Posterior cingulate gyrus (tissue), 11 donors: ENCODE measurements at regions not wholly inside any gene's neighbourhood (a gene's known extent, or its start where the extent isn't known, plus 50 kb on each side); places are given as distances from the start of the nearest gene placed in this dataset.

Experiments
- DNase-seq, 10 donors: peaks; one replicate each; pipeline versions ENCODE4 v3.0.0 to v3.0.0-alpha.2; 2020 to 2021; ENCODE audit warnings: mixed read lengths in 3 of 10
- intact Hi-C: fragments of 100-400 bp; cut with DNase I; formaldehyde crosslinking; loops from one replicate; pipeline ENCODE4 v1.15.1; 2023

DNA sequence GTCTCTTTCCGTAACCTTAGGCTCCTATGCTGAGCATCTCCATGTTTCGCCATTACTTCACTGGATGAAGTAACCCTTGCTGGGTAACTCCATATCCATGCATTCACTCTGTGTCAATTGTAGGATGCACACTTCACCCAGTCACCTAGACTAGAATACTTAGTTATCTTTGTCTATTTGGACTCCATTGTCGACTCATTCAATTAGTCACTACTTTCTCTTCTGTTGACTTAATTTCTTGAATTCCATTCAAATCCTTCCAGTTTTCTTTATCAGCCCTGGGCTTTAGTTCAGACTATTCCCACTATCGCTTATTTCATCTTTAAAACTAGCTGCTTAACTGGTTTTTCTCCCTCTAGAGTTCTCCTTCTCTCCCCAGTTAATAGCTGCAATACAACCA, 111.3 kb upstream of the TNS3 start:
- no peak for DNase-seq
- intact Hi-C loops: no loop called here

DNA sequence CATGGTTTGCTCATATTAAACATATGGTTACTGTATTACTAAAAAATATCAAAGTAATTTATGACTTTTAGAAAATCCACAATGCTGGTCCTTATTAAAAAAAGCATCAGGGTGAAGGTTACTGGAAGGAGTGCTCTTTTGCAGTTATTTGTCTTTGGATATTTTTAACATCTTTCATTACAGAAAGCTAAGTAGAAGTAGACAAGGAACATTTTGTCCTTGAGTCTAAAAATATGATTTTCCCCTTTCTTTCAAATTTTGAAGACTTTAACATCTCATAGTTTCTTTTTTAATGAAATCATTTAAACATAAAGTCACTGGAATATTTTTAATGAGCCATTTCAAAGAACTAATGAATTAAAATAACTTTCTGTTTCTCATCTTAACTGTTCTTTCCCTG, 110.1 kb upstream of the TNS3 start:
- DNase-seq: no peak
- intact Hi-C loops: no loop called here

- DNase-seq: peak in 1 of 10 donors; percentile 52
- intact Hi-C loops: no loop called here
Measured at GRCh38 chr7:47690902-47691558, 109.1 kb upstream of the TNS3 start.

DNA sequence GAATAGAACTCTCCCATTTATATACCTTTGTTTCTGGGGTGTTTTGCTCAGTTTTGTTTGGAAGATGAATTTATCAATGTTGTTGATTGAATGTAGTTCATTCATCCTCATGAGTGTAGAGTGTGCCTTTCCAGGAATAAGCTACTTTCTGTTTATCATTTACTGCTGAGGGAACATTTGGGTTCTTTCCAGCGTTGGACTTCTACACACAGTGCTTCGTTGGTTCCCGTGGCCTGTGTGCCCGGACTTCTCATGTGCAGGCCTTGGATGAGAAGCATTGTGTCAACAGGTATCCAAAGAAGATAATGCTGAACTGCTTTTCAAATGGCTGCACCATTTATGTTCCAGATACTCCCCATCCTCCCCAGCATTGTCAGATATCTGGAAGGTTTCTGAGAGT, 107.6 kb upstream of the TNS3 start:
- DNase-seq: peak in 2 of 10 donors; percentile 7 to 66
- intact Hi-C loops: no loop called here

DNA sequence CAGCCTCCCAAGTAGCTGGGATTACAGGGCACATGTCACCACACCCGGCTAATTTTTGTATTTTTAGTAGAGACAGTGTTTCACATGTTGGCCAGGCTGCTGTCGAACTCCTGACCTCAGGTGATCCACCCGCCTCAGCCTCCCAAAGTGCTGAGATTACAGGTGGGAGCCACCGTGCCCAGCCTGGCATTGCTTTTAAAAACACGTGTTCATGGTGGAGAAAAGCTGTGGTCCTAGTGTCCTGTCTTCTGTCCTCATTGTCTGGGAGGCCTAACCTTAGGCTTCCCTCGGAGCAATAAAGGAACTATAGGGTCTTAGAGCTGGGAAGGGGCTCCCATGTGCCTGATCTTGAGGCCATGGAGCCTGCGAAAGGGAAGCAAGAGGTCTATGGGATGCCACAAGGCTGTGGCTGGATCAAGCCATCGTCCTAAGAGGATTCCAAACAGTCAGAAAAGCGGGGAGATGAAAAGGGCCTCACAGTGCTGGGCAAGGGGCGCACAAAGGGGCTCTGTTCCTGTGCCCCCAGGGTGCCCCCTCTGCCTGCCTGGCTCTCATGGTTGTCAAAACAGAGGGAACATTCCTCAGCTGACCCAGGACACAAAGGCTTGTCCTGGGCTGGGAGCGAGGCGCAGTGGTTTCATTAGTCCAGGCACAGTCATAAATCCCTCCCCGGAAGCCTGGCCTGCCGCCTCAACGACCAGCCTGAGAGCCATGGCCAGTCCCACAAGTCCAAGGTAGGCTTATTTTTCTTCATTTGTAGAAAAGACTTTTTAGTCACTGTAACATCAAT, 106.6 kb upstream of the TNS3 start:
- intact Hi-C loops: no loop called here
- DNase-seq: peak in 7 of 10 donors; percentile 11 to 79 (median 31)

- intact Hi-C loops: no loop called here
- peak in 1 of 10 donors; percentile 49 for DNase-seq
Measured at GRCh38 chr7:47685712-47686376, 103.9 kb upstream of the TNS3 start.

GRCh38 chr7:47685151-47685550, 103.2 kb upstream of the TNS3 start:
- DNase-seq: no peak
- intact Hi-C loops: no loop called here

- intact Hi-C loops: no loop called here
- DNase-seq: no peak
Measured at GRCh38 chr7:47684728-47685127, 102.8 kb upstream of the TNS3 start.

DNA sequence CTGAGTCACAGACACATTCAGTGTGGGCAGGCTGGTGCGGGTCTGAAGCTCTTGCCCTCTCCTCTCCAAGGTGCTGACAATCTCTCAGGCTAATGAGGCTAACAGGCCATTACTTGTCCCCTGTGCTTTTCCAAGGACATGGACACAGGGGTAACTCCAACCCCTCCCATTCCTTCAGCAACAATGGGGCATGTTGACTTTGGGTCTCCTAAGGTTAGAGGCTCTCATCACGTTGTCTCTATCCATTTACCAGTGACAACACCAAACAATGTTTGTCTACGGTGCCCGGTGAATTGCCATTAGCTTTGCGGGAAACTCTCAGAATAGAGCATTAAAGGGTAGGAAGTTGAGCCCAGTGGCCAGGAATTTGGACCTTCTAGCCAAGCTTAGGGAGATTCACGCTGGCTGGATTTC, 101.6 kb upstream of the TNS3 start:
- peak in 1 of 10 donors; percentile 4 for DNase-seq
- intact Hi-C loops: no loop called here

DNA sequence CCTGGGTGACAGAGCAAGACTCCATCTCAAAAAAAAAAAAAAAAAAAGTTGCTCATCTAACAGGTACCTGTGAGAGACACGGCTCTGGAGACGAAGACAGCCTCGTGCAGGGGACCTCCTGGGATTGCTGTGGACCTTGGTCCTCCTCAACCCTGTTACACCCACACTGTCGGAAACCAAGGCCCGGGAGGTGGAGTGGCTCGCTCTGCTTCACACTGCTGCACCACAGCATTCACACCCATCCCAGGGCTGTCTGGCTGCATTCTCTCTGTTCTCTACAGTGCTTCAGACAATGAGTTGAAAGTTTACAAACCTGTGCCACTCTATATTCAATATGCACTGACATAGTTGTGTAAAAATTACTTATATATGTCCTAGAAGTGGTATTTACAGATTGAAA, 101.0 kb upstream of the TNS3 start:
- intact Hi-C loops: no loop called here
- DNase-seq: peak in 1 of 10 donors; percentile 59

DNA sequence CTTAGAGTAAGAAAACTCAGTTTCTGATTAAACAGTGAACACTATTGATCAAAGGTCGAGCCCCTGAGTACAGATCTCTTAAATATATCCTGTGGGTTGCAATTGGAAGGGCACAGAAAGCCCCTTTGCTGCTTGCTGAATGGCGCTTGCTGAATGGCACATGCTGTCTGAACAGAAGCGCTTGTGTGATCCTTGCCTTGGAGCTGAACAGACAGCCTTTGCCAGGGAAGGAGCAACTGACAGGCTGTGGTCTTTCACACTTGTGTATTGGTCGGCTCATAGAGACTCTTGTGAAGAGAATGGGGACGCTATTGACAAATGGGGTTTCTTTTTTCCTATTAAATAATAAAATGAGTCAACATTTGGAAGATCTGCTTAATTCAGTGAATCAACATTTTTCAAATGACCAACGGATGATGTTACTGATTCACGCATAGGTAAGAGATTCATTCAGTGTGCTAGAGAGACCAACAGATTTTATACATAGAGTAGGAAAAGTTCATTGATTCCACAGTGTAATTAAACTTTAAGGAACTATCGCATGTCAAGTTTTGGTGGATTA, 99.4 kb upstream of the TNS3 start:
- intact Hi-C loops: no loop called here
- DNase-seq: peak in 2 of 10 donors; percentile 25 to 67

DNA sequence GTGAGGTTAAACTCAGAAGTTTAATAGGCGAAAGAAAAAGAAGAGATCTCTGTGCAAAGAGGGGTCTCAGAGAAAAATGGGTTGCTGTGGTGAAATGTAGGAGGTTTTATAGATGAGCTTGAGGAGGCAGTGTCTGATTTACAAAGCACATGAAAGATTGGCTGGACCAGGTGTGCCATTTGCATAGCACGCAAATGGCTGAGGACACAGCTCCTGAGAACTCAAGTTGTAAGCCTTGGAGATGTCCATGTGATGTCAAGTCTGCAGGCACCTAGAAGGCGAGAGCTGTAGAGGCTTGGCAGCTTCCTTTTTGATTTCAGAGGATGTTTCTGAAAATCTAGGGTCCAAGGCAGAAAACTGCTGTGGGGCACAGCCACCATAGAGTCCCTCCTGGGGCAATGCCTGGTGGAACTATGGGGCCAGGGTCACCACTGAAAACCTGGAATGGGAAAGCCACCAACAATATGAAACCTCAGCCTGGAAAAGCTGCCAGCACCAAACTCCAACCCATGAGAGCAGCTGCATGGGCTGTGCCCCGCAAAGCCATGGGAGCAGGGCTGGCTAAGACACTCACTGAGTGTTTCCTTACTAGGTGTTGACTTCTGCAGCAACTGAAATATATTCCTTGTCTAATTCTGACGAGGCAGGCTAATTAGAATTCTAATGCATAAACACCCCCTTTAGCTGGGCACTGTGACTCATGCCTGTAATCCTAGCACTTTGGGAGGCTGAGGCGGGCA, 96.9 kb upstream of the TNS3 start:
- peak in 1 of 10 donors; percentile 57 for DNase-seq
- intact Hi-C loops: no loop called here

GRCh38 chr7:47677664-47678063, 95.8 kb upstream of the TNS3 start:
- intact Hi-C loops: no loop called here

GRCh38 chr7:47677093-47677492, 95.2 kb upstream of the TNS3 start:
- no peak for DNase-seq
- intact Hi-C loops: no loop called here

More at GRCh38 chr7:47677664-47678063, 95.8 kb upstream of the TNS3 start:
- no peak for DNase-seq

- DNase-seq: peak in 2 of 10 donors; percentile 59 to 60
- intact Hi-C loops: no loop called here
Measured at GRCh38 chr7:47672977-47673381, 91.1 kb upstream of the TNS3 start.

GRCh38 chr7:47672271-47672791, 90.4 kb upstream of the TNS3 start:
- intact Hi-C loops: no loop called here
- no peak for DNase-seq

DNA sequence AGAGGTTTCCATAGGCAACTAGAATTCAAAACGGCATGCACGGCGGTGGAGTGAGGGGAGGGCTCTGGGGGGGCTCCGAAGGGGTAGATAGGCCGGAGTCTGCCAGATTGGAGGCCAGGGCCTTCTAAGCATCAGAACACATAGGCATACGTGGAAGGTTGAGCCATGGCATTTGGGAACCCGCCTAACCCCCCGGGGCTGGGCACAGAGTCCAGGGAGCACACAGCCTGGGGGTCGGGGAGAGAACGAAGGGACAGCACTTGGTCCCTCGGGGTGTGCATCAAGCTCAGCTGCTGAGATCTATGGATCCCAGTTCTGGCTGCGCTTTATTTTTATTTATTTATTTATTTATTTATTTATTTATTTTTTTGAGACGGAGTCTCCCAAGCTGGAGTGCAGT, 89.4 kb upstream of the TNS3 start:
- intact Hi-C loops: no loop called here
- no peak for DNase-seq

GRCh38 chr7:47670729-47671128, 88.8 kb upstream of the TNS3 start:
- DNase-seq: no peak
- intact Hi-C loops: no loop called here

GRCh38 chr7:47669901-47670384, 88.0 kb upstream of the TNS3 start:
- DNase-seq: no peak
- intact Hi-C loops: no loop called here
